HG02938 (cell line): ENCODE measurements at regions not wholly inside any gene's neighbourhood (a gene's known extent, or its start where the extent isn't known, plus 50 kb on each side); places are given as distances from the start of the nearest gene placed in this dataset.

ENCODE experiments used
- ATAC-seq: cut with Tn5 transposase; IDR thresholded peaks from one replicate; pipeline ENCODE4 v1.9.1; 2021; ENCODE audit warnings: mild to moderate bottlenecking, moderate library complexity; ENCODE audit not compliant: unreplicated experiment

- no peak for ATAC-seq
These were observed 54.6 kb upstream of the PAX6 start for GRCh38 chr11:31865606-31866300.

GRCh38 chr11:31863170-31863832 is 52.2 kb upstream of the PAX6 start:
- no peak for ATAC-seq

GRCh38 chr11:31861011-31861410 is 49.9 kb upstream of the PAX6 start:
- no peak for ATAC-seq
